ENCODE measurements at regions not wholly inside any gene's neighbourhood (a gene's known extent, or its start where the extent isn't known, plus 50 kb on each side); places are given as distances from the start of the nearest gene placed in this dataset.
"Not testable (repeated sequence)": the region's sequence is repeated elsewhere in the genome, so short reads cannot be mapped to it uniquely, and the experiment has no call there.

DNA sequence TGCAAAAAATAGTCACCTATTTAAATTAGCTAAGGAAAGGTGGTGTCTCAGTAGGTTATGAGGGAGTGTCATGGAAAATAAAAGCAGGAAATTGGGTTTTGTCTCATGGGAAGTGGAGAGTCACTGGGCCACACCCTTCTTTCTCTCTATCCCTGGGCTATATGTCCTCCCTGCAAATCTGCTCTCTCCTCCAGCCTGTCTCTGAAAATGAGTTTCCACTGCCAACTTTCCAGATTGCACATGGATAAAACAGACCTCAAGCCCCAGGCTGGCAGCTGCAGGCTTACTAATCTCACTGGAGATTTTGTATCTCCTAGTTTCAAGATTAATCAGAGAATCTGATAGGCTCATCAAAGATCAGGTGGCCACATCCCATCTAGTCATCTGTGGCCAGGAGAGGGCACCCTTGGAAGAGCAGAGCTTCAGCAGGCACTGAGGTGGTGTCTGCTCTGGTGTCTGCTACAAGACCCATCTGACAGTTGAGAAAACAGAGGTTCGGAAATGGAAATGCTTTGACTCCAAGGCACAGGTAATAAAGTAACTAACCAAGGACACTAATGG, 178.9 kb downstream of the MSX2 start:
- no peak for DNase-seq (ENCODE audit: low read depth)
- in situ Hi-C loops (cut with HindIII; ENCODE audit: low sequenced_read_pairs), result no loop called here
- no peak overlapping the region for H3K4me3 ChIP-seq (ENCODE audit: low read depth, low read length)
- TF ChIP-seq, protein P1, sequence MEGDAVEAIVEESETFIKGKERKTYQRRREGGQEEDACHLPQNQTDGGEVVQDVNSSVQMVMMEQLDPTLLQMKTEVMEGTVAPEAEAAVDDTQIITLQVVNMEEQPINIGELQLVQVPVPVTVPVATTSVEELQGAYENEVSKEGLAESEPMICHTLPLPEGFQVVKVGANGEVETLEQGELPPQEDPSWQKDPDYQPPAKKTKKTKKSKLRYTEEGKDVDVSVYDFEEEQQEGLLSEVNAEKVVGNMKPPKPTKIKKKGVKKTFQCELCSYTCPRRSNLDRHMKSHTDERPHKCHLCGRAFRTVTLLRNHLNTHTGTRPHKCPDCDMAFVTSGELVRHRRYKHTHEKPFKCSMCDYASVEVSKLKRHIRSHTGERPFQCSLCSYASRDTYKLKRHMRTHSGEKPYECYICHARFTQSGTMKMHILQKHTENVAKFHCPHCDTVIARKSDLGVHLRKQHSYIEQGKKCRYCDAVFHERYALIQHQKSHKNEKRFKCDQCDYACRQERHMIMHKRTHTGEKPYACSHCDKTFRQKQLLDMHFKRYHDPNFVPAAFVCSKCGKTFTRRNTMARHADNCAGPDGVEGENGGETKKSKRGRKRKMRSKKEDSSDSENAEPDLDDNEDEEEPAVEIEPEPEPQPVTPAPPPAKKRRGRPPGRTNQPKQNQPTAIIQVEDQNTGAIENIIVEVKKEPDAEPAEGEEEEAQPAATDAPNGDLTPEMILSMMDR (IDR thresholded peaks at IDR 0.05; ENCODE audit: low read depth, low read length, missing control alignments), result no peak

DNA sequence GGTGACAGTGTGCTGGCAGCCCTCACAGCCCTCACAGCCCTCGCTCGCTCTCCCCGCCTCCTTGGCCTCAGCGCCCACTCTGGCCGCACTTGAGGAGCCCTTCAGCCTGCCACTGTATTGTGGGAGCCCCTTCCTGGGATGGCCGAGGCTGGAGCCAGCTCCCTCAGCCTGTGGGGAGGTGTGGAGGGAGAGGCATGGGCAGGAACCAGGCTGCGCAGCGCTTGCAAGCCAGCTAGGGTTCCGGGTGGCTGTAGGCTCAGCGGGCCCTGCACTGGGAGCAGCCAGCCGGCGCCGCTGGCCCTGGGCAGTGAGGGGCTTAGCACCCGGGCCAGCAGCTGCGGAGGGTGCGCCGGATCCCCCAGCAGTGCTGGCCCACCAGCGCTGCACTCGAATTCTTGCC, 177.0 kb downstream of the MSX2 start:
- in situ Hi-C loops (cut with HindIII; ENCODE audit: low sequenced_read_pairs), result no loop called here
- no peak overlapping the region for H3K4me3 ChIP-seq (ENCODE audit: low read depth, low read length)
- no peak for DNase-seq (ENCODE audit: low read depth)
- TF ChIP-seq, protein P1 (IDR thresholded peaks at IDR 0.05; ENCODE audit: low read depth, low read length, missing control alignments), result no peak

DNA sequence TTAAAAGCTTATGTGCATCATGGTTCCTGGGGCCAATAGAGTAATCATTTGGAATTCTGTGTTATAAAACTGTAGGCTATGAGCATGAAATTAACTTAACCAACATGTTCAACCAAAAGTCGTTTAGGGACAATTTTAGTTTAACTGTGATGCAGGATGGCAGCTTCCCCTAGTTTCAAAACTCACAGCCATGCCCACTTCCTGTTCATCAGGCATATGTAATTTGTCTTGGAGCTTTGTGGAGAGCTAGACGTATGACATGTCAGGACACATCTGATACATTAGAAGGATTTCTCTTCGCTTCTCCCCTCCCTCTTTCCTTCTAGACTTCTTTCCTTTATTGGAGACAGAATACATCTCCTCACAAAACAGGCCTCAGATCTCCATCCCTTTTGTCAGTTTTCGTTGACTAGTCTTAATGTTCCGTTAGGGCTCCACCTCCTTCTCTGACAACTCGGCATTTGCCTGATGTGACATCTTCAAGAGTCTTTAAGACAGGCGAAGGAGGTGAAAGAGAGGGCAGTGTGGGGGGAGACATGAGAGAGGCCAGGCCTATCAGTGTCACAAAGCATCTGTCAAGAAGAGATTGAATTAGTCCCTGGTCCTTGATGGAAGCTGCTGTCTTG, 176.0 kb downstream of the MSX2 start:
- in situ Hi-C loops (cut with HindIII; ENCODE audit: low sequenced_read_pairs), result no loop called here
- DNase-seq (ENCODE audit: low read depth), result no peak
- no peak overlapping the region for H3K4me3 ChIP-seq (ENCODE audit: low read depth, low read length)
- TF ChIP-seq, protein P1 (IDR thresholded peaks at IDR 0.05; ENCODE audit: low read depth, low read length, missing control alignments), result no peak

DNA sequence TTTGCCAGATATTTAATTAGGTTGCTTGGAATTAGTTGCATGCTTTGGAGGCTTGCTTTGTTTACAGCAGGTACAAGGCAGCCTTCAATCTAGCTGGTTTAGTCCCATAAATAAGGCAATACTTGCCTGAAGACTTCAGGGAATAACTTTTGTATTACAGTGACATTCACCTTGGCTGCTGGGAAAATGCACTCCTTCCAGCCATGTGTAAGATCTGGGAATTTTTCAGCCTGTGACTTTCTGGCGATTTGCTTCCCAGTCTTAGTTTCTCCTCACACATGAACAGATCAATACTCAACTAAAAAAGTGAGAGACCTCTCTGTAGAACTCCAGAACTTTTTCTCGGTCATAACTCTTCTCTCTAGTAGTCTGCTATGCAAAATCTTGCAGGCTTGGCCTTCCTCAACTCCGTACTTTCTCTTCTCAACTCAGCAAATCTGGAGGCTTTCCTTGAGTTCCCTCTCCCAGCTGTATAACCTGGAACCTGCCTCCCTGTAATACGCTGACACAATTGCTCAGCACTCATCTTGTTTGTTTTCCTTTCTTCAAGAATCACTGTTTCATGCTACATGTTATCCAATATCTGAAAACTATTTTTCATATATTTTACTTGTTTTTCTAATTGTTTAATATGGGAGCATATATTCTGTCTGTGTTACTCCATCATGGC, 173.0 kb downstream of the MSX2 start:
- H3K4me3 ChIP-seq (ENCODE audit: low read depth, low read length), result no peak overlapping the region
- in situ Hi-C loops (cut with HindIII; ENCODE audit: low sequenced_read_pairs), result no loop called here
- DNase-seq (ENCODE audit: low read depth), result no peak
- TF ChIP-seq, protein P1 (IDR thresholded peaks at IDR 0.05; ENCODE audit: low read depth, low read length, missing control alignments), result no peak

DNA sequence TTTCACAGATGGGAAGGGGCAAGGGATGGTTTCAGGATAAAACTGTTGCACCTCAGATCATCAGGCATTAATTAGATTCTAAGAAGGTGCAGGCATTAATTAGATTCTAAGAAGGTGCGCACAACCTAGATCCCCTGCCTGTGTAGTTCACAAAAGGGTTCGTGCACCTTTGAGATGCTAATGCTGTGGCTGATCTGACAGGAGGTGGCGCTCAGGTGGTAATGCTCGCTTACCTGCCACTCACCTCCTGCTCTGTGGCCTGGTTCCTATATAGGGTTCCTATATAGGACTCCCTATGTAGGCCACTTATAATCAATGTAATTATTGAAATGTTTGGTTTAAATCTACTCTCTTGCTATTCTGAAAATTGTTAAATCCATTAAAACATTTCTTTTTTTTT, 171.0 kb downstream of the MSX2 start:
- TF ChIP-seq, protein P1 (IDR thresholded peaks at IDR 0.05; ENCODE audit: low read depth, low read length, missing control alignments), result no peak
- DNase-seq (ENCODE audit: low read depth), result no peak
- no peak overlapping the region for H3K4me3 ChIP-seq (ENCODE audit: low read depth, low read length)
- in situ Hi-C loops (cut with HindIII; ENCODE audit: low sequenced_read_pairs), result no loop called here

DNA sequence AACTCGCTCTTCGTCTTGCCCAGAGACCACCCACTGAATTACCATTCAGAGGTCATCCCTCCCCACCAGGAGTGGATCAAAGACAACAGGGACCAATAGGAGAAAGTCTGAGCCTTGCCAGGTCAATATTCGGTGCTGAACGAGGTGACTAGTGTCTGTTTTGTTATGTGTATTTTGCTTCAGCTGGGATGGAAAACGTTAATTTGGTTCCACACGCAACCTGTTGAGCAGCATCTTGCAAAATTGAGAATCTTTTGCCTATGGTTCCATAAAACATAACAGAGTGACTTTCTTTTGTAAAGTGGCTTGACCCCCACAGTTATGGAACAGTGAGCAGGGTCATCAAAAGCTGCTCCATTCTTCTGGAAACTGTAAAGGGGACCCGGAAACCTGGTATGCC, 168.4 kb downstream of the MSX2 start:
- no peak overlapping the region for H3K4me3 ChIP-seq (ENCODE audit: low read depth, low read length)
- in situ Hi-C loops (cut with HindIII; ENCODE audit: low sequenced_read_pairs), result no loop called here
- TF ChIP-seq, protein P1 (IDR thresholded peaks at IDR 0.05; ENCODE audit: low read depth, low read length, missing control alignments), result no peak
- no peak for DNase-seq (ENCODE audit: low read depth)

DNA sequence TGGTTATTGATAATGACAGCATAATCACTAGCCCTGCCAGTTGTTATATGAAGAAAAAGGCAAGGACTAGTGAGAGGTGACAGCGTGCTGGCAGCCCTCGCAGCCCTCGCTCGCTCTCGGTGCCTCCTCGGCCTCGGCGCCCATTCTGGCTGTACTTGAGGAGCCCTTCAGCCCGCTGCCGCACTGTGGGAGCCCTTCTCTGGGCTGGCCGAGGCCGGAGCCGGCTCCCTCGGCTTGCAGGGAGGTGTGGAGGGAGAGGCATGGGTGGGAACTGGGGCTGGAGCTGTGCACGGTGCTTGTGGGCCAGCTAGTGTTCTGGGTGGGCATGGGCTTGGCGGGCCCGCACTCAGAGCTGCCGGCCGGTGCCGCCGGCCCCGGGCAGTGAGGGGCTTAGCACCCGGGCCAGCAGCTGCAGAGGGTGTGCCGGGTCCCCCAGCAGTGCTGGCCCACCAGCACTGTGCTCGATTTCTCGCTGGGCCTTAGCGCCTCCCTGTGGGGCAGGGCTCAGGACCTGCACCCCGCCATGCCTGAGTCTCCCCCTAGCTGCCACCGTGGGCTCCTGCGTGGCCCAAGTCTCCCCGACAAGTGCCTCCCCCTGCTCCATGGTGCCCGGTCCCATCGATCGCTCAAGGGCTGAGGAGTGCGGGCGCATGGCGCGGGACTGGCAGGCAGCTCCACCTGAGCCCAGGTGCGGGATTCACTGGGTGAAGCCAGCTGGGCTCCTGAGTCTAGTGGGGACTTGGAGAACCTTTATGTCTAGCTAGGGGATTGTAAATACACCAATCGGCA, 156.2 kb downstream of the MSX2 start:
- DNase-seq (ENCODE audit: low read depth); H3K4me3 ChIP-seq (ENCODE audit: low read depth, low read length); in situ Hi-C loops (cut with HindIII; ENCODE audit: low sequenced_read_pairs): not testable (repeated sequence)
